ENCODE measurements at regions not wholly inside any gene's neighbourhood (a gene's known extent, or its start where the extent isn't known, plus 50 kb on each side); places are given as distances from the start of the nearest gene placed in this dataset.

GRCh38 chr10:76774987-76775603 is 862.5 kb downstream of the KCNMA1 start:
- TF ChIP-seq EZH2 (IDR thresholded peaks at IDR 0.05; ENCODE audit: insufficient read depth, low read length) (no peak), CTCF (IDR thresholded peaks at IDR 0.05; ENCODE audit: insufficient read depth, low read depth, low read length) (no peak)
